ENCODE measurements at regions not wholly inside any gene's neighbourhood (a gene's known extent, or its start where the extent isn't known, plus 50 kb on each side); places are given as distances from the start of the nearest gene placed in this dataset.

- Histone ChIP-seq H3K9ac (ENCODE audit: insufficient read depth in 1 of 2, low read depth in 2 of 2, low read length in 2 of 2) (0 out of 4 replicates have a peak overlapping the region, but pooled peaks of 1 of the 2 experiments have one; percentile 17), H3K27me3 (ENCODE audit: control insufficient read depth in 2 of 2, insufficient read depth in 2 of 2, low read length in 2 of 2) (peaks cover 19 to 83% of the 10 kb centered on the region in 2 experiments), H3K27ac (ENCODE audit: extremely low read depth, low read depth, low read length) (no peak overlapping the region), H3K4me3 (no peak overlapping the region), H3K4me1 (replicated peaks in 1 of 2; ENCODE audit: control insufficient read depth in 2 of 2, insufficient read depth in 2 of 2, low read length in 2 of 2) (peaks cover 0 to 6% of the 10 kb centered on the region in 2 experiments; a peak in 2 of 5 replicates), H2AFZ (ENCODE audit: low read depth, low read length) (no peak overlapping the region), H4K20me1 (replicated peaks; ENCODE audit: control insufficient read depth, insufficient read depth, low read length) (peaks cover 2% of the 10 kb centered on the region; the same call in 1 of the 2 replicates), H3K36me3 (ENCODE audit: control insufficient read depth, insufficient read depth, low read length) (no peaks in the 10 kb centered on the region), H3K79me2 (ENCODE audit: control insufficient read depth, insufficient read depth, low read length) (no peaks in the 10 kb centered on the region), H3K9me1 (ENCODE audit: control insufficient read depth, insufficient read depth, low read length) (no peaks in the 10 kb centered on the region), H3K9me3 (replicated peaks; ENCODE audit: control insufficient read depth, insufficient read depth, low read depth, low read length) (no peaks in the 10 kb centered on the region), H3K4me2 (ENCODE audit: insufficient read depth, low read length) (no peak overlapping the region)
- FAIRE-seq (no peak), ATAC-seq (peak; percentile 49; the same call in 2 of the 3 replicates), DNase-seq (ENCODE audit: extremely low read depth in 1 of 4, low spot score in 3 of 4) (peak; percentile 16 to 52 (median 45))
- in situ Hi-C loops (cut with MboI) (no loop called here), intact Hi-C loops (cut with micrococcal nuclease) (no loop called here)
- peak; percentile 27; the same call in 1 of the 2 replicates for TF ChIP-seq EGR1 (conservative IDR thresholded peaks at IDR 0.05)
- no peak for TF ChIP-seq CCNT2 (IDR thresholded peaks at IDR 0.05; ENCODE audit: borderline replicate concordance, extremely low read depth, insufficient read length, low read depth, low read length)
- no peak for TF ChIP-seq ZSCAN29 (IDR thresholded peaks at IDR 0.05)
- 1% methylated on average over 15 of the region's 23 CpGs for WGBS (ENCODE audit: insufficient coverage, low coverage, missing lambda C conversion rate)
- no TSS peak for BruUV-seq (replicated peaks)
- POLR2A ChIA-PET, result no interaction called here
- CTCF ChIA-PET (ENCODE audit: low intra/inter-chr PET ratio), result no interaction called here
These were observed 96.6 kb downstream of the ADRA2C start for GRCh38 chr4:3862640-3863420.

Data from K562 (cell line).